Thymus (tissue), 11 donors: ENCODE measurements at regions not wholly inside any gene's neighbourhood (a gene's known extent, or its start where the extent isn't known, plus 50 kb on each side); places are given as distances from the start of the nearest gene placed in this dataset.
"Not testable (repeated sequence)": the region's sequence is repeated elsewhere in the genome, so short reads cannot be mapped to it uniquely, and the experiment has no call there.

Experiments
- DNase-seq, 9 donors: peaks; one replicate each; pipeline ENCODE4 v3.0.0-alpha.2; 2013; ENCODE audit warnings: low spot score in 9 of 9, low read depth in 6 of 9, missing footprints in 1 of 9
- H3K27ac ChIP-seq, 2 donors: one replicate each; pipeline ENCODE4 v1.5.1; 2013; ENCODE audit warnings: control low read depth in 1 of 2, low read depth in 1 of 2, low read length in 1 of 2, mild to moderate bottlenecking in 1 of 2, moderate library complexity in 1 of 2
- H3K27me3 ChIP-seq, 2 donors: one replicate each; pipeline ENCODE4 v1.5.1; 2013; ENCODE audit warnings: low read length in 1 of 2; ENCODE audit not compliant: control insufficient read depth in 2 of 2, insufficient read depth in 1 of 2
- H3K36me3 ChIP-seq, 2 donors: one replicate each; pipeline ENCODE4 v1.5.1; 2013; ENCODE audit warnings: low read length in 1 of 2, mild to moderate bottlenecking in 1 of 2, moderate library complexity in 1 of 2; ENCODE audit not compliant: control insufficient read depth in 2 of 2, insufficient read depth in 2 of 2
- H3K4me1 ChIP-seq, 2 donors: one replicate each; pipeline ENCODE4 v1.5.1; 2013; ENCODE audit warnings: low read length in 2 of 2; ENCODE audit not compliant: control insufficient read depth in 2 of 2, insufficient read depth in 2 of 2
- H3K4me3 ChIP-seq, 2 donors: one replicate each; pipeline ENCODE4 v1.5.1; 2013; ENCODE audit warnings: low read length in 2 of 2, control low read depth in 1 of 2, mild to moderate bottlenecking in 1 of 2
- H3K9me3 ChIP-seq, 2 donors: one replicate each; pipeline ENCODE4 v1.5.1; 2013; ENCODE audit warnings: low read length in 1 of 2, mild to moderate bottlenecking in 1 of 2; ENCODE audit not compliant: control insufficient read depth in 2 of 2, insufficient read depth in 1 of 2
- WGBS: extraction: QIAGEN DNeasy Blood & Tissue Kit; methylation state at CpG from one replicate; pipeline ENCODE4 v1.1.7; 2013; 5-methylcytosine and 5-hydroxymethylcytosine counted together
- donor health status: healthy.

DNA sequence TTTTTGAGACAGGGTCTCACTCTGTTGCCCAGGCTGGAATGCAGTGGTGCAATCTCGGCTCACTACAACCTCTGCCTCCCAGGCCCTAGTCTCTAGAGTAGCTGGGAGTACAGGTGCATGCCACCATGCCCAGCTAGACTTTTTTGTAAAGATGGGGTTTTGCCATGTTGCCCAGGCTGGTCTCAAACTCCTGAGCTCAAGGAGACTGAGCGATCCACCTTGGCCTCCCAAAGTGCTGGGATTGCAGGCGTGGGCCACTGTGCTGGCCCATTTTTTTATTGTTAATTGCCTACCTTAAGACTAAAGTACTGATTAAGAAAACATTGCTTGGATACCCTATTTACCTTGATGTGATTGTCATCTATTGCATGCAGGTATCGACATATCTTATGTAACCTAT lies 168.1 kb downstream of the DDX1 start:
- not testable (repeated sequence) for DNase-seq, H3K4me1 ChIP-seq, H3K9me3 ChIP-seq, H3K36me3 ChIP-seq, H3K27me3 ChIP-seq, H3K27ac ChIP-seq, H3K4me3 ChIP-seq
- 73% methylated on average over 4 of the region's 4 CpGs for WGBS

DNA sequence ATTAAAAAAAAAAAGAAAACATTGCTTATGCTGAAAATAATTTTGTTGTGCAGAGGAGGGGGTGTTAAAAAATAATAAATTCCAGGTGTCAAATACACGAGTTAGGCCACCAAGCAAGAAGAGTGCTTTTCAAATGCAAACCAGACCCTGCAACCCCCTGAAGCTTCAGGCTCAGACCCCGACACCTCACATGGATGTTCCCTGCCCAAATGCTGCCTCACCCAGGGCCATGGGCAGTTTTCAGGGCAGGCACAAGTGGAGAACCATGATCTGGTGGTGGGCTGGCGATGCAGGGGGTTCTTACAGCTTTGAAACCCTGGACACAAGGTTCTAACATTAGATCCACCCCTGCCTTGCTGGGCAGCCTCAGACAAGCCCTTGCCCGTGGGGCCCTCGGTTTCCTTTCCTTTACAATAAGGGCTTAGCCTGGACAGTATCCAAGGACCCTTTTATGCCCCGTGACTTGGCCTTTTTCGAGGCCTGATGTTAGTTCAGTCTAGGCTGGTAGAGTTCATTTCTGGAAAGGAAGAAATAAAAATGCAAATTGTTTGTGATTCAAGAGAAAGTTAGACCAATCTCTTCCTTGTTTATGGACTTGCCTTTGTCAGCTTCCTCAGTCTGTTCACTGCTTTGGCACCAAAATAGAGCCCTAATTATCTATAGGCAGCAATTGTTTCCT lies 168.7 kb downstream of the DDX1 start:
- Histone ChIP-seq H3K27ac (no peak overlapping the region), H3K4me1 (no peaks in the 10 kb centered on the region), H3K36me3 (no peaks in the 10 kb centered on the region), H3K9me3 (no peaks in the 10 kb centered on the region), H3K27me3 (no peaks in the 10 kb centered on the region), H3K4me3 (no peak overlapping the region)
- no peak for DNase-seq
- 57% methylated on average over 7 of the region's 7 CpGs for WGBS

DNA sequence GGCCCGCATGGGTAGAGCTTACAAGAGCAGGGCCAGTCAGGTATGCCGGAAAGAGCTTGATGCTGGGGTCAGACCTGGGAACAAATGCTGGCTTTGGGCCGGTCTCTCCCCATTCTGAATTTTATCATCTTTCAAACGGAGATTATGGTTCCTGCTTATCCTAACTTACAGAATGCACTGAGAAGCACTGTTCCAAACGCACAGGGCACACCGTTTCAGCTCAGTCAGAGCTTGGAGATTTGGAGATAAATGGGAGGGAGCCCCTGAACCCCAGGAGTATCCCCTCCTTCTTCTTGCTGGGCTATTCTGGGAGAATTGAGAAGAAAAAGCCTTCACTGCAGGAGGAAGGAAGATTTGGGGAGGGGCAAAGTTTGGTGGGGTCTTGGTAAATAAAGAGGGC lies 169.4 kb downstream of the DDX1 start:
- 81% methylated on average over 6 of the region's 6 CpGs for WGBS
- Histone ChIP-seq H3K4me3 (no peak overlapping the region), H3K27ac (no peak overlapping the region), H3K4me1 (no peaks in the 10 kb centered on the region), H3K27me3 (no peaks in the 10 kb centered on the region), H3K36me3 (no peaks in the 10 kb centered on the region), H3K9me3 (no peaks in the 10 kb centered on the region)
- DNase-seq = no peak

DNA sequence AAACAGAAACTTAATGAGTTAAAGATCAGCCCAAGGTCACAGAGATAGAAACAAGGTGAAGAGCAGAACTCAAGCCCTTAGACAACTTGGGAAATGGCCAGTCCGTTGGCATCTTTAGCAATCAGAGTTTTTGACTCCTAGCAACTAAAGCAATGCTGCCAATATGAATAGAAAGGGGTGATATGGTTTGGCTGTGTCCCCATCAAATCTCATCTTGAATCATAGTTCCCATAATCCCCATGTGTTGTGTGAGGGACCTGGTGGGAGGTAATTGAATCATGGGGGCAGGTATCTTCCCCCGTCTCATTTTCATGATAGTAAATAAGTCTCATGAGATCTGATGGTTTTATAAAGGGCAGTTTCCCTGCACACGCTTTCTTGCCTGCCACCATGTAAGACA lies 170.2 kb downstream of the DDX1 start:
- Histone ChIP-seq H3K27me3 (no peaks in the 10 kb centered on the region), H3K4me1 (no peaks in the 10 kb centered on the region), H3K9me3 (no peaks in the 10 kb centered on the region), H3K4me3 (no peak overlapping the region), H3K36me3 (no peaks in the 10 kb centered on the region), H3K27ac (no peak overlapping the region)
- 77% methylated on average over 3 of the region's 3 CpGs for WGBS
- no peak for DNase-seq

DNA sequence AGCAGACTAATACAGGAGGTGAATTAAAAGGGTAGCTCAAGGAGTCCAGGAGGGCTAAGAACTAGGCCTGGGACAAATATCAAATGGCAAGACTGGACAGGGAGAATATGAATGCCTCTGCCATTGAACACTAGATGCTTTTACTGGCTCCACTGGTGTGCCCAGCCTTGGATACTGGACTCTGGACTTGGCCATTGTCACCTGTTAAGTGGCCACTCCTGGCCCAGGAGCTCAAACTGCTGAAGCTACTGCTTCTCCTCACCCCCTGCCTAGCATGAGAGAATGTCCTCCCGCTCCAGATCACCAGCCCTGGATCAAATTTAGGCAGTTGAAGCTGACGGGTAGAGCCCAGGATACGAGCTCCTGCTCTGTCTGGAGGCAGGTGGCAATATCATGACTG lies 170.8 kb downstream of the DDX1 start:
- WGBS = 89% methylated on average over 3 of the region's 3 CpGs
- no peaks in the 10 kb centered on the region for H3K27me3 ChIP-seq

DNA sequence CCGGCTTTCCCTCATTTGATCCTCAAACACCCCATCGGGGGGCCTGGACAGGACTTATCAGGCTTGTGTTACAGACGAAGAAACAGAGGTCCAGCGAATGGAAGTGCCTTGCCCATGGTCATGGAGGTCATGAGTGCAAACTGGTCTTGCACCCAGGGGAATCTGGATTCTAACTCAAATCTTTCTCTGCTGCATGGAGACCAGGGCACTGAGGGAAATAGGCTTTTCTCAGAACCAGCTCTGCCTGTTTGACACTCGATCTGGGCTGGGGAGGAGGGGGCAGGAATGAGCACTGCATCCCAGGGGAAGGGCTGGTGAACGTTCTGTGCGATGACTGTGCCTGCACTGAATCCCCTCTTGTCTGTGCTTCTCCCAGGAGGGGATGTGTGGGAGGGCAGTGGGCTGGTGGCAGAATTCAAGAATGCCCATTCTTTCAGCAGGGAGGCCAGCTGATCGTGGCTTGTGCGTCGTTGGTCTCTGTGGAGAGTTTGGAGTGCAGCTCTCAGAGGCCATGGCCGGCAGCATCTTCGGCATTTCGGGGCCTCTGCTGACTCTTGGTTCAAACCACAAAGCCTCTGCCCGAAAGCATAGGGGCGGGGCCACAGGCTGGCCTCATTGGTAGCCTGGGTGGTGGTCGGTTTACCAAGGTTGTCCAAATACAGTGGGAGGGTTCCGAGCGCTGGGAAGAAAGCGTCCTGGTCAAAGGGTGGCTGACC lies 171.6 kb downstream of the DDX1 start:
- Histone ChIP-seq H3K4me1 (no peaks in the 10 kb centered on the region), H3K36me3 (no peaks in the 10 kb centered on the region), H3K4me3 (no peak overlapping the region), H3K27ac (no peak overlapping the region), H3K9me3 (no peaks in the 10 kb centered on the region), H3K27me3 (no peaks in the 10 kb centered on the region)
- WGBS = 96% methylated on average over 19 of the region's 19 CpGs
- no peak for DNase-seq

More for the DNA sequence above, 170.8 kb downstream of the DDX1 start:
- Histone ChIP-seq H3K36me3 (no peaks in the 10 kb centered on the region), H3K27ac (no peak overlapping the region), H3K4me3 (no peak overlapping the region), H3K4me1 (no peaks in the 10 kb centered on the region), H3K9me3 (no peaks in the 10 kb centered on the region)
- DNase-seq = no peak

DNA sequence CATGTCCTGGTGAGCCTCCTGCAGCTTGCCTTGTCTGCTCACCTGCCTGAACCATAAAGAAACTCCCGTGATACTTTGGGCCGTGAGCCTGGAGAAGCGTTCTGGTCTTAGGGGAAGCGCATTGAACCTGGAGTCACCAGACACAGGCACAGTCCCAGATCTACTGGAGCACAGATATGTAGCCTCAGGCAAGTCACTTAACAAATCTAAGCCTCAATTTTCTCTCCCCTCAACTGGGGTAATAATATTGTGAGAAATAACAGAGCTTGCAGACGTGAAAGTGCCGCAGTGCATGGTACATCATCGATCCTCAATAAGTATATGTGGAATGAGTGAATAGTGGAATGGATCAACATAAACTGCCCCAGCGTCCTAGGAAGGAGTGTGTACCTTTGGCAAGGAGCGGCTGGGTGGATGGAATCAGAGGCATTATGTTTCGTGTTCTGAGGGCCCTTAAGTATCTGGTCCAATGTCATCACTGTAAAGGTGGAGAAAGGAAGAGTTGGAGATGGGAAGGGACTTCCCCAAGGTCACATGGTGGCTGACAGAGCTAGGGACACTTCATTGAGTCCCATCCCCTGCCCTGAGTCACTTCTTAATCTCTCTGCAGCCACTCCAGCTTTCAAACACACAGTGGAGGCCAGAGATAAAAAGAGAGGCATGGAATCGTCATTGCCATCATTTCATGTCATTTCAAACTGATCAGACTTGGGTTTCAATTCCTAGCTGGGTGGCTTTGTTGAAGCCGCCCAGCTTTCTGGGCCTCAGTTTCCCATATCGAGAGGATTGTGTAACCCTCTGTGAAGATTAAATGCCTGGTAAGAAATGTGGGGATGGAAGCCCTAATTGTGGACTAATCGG lies 172.4 kb downstream of the DDX1 start:
- H3K9me3 ChIP-seq = no peaks in the 10 kb centered on the region
- no peaks in the 10 kb centered on the region for H3K4me1 ChIP-seq
- no peaks in the 10 kb centered on the region for H3K27me3 ChIP-seq
- H3K27ac ChIP-seq = no peak overlapping the region
- DNase-seq = no peak
- 97% methylated on average over 14 of the region's 14 CpGs for WGBS
- H3K36me3 ChIP-seq = no peaks in the 10 kb centered on the region
- H3K4me3 ChIP-seq = no peak overlapping the region

DNA sequence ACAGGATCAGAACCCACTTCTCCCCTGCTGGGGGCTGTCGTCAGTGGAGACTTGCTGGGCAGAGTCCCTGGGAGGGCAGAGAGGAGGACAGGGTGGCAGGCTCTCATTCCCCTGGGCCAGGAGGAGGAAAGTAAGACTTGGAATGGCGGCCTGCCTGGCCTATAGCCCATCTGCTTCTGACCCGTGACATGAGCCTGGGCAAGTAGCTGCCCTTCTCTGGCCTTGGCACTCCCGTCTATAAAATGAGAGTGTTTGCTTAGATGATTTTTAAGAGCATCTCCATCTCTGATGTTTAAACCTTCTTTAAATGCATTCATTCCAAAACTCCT lies 173.0 kb downstream of the DDX1 start:
- no peaks in the 10 kb centered on the region for H3K27me3 ChIP-seq
- no peak overlapping the region for H3K4me3 ChIP-seq
- H3K36me3 ChIP-seq = no peaks in the 10 kb centered on the region
- H3K27ac ChIP-seq = no peak overlapping the region
- no peaks in the 10 kb centered on the region for H3K4me1 ChIP-seq
- 97% methylated on average over 4 of the region's 4 CpGs for WGBS
- no peak for DNase-seq
- no peaks in the 10 kb centered on the region for H3K9me3 ChIP-seq

DNA sequence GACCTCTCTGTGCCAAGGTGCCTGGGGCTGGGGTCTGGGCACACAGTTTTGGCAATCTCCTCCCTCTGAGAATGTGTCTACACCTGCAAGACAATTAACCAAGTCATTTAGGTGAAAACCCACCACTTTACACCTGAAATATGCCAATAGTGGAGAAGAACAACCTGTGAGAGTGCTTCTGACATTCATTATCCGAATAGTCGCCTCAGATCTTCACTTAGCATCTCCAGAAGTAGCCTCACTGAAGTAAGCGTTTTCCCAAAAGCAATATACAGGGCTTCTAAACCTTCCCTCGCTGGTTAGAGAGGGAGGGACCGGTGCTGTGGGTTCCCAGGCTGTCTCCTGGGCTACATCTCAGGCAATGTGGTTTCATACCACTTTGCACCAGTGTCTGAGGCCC lies 173.5 kb downstream of the DDX1 start:
- no peaks in the 10 kb centered on the region for H3K4me1 ChIP-seq
- H3K27me3 ChIP-seq = no peaks in the 10 kb centered on the region
- no peaks in the 10 kb centered on the region for H3K36me3 ChIP-seq
- H3K9me3 ChIP-seq = no peaks in the 10 kb centered on the region
- 94% methylated on average over 5 of the region's 5 CpGs for WGBS
- H3K4me3 ChIP-seq = no peak overlapping the region
- H3K27ac ChIP-seq = no peak overlapping the region
- DNase-seq = no peak
